H9 (cell line): ENCODE measurements at regions not wholly inside any gene's neighbourhood (a gene's known extent, or its start where the extent isn't known, plus 50 kb on each side); places are given as distances from the start of the nearest gene placed in this dataset.

Experiments used
- DNase-seq: peaks from one replicate; pipeline ENCODE4 v3.0.0-alpha.2; 2017
- H2AFZ ChIP-seq: one replicate; pipeline ENCODE4 v1.6.1; 2013; ENCODE audit warnings: mild to moderate bottlenecking, low read length, control low read depth, moderate library complexity
- H2AK5ac ChIP-seq: 2 replicates; pipeline ENCODE4 v1.6.1; 2013; ENCODE audit warnings: low read length, control low read depth, mixed read lengths; ENCODE audit not compliant: insufficient read length
- H2BK120ac ChIP-seq: one replicate; pipeline ENCODE4 v1.6.1; 2013; ENCODE audit warnings: low read depth, mild to moderate bottlenecking, low read length, control low read depth, inconsistent platforms; ENCODE audit not compliant: poor library complexity, severe bottlenecking
- H2BK12ac ChIP-seq: 2 replicates; pipeline ENCODE4 v1.6.1; 2013; ENCODE audit warnings: low read length, control low read depth, mixed read lengths, low read depth; ENCODE audit not compliant: insufficient read length
- H2BK15ac ChIP-seq: 2 replicates; pipeline ENCODE4 v1.6.1; 2013; ENCODE audit warnings: low read depth, low read length, control low read depth
- H2BK20ac ChIP-seq: one replicate; pipeline ENCODE4 v1.6.1; 2013; ENCODE audit warnings: low read depth, mild to moderate bottlenecking, low read length, control low read depth, inconsistent platforms; ENCODE audit not compliant: poor library complexity, severe bottlenecking
- H2BK5ac ChIP-seq: 2 replicates; pipeline ENCODE4 v1.6.1; 2013; ENCODE audit warnings: low read length, control low read depth, mixed read lengths; ENCODE audit not compliant: insufficient read length
- H3K14ac ChIP-seq: 2 replicates; pipeline ENCODE4 v1.6.1; 2013; ENCODE audit warnings: low read length, control low read depth; ENCODE audit not compliant: insufficient read depth
- H3K18ac ChIP-seq: 2 replicates; pipeline ENCODE4 v1.6.1; 2013; ENCODE audit warnings: low read depth, mild to moderate bottlenecking, mixed read lengths, low read length, control low read depth; ENCODE audit not compliant: insufficient read length
- H3K23ac ChIP-seq: 2 replicates; pipeline ENCODE4 v1.6.1; 2013; ENCODE audit warnings: low read length, control low read depth, mixed read lengths, low read depth; ENCODE audit not compliant: insufficient read length
- H3K23me2 ChIP-seq: 2 replicates; pipeline ENCODE4 v1.6.1; 2013; ENCODE audit warnings: low read depth, mild to moderate bottlenecking, mixed read lengths, low read length, control low read depth; ENCODE audit not compliant: insufficient read length, poor library complexity, severe bottlenecking
- H3K27ac ChIP-seq: 2 replicates; pipeline ENCODE4 v1.5.1; 2013; ENCODE audit warnings: low read length, control low read depth, mixed read lengths, low read depth; ENCODE audit not compliant: insufficient read length
- H3K27me3 ChIP-seq: 2 replicates; pipeline ENCODE4 v1.6.1; 2013; ENCODE audit warnings: low read length, control low read depth, inconsistent platforms; ENCODE audit not compliant: insufficient read depth
- H3K4ac ChIP-seq: 2 replicates; pipeline ENCODE4 v1.6.1; 2013; ENCODE audit warnings: low read depth, mild to moderate bottlenecking, control low read depth, inconsistent platforms, low read length, moderate library complexity
- H3K4me1 ChIP-seq: 2 replicates; pipeline ENCODE4 v1.6.1; 2013; ENCODE audit warnings: low read length, control low read depth, inconsistent platforms; ENCODE audit not compliant: insufficient read depth
- H3K4me2 ChIP-seq: 2 replicates; pipeline ENCODE4 v1.6.1; 2013; ENCODE audit warnings: low read length, control low read depth, mixed read lengths; ENCODE audit not compliant: insufficient read length, insufficient read depth
- H3K56ac ChIP-seq: 2 replicates; pipeline ENCODE4 v1.6.1; 2013; ENCODE audit warnings: low read depth, mild to moderate bottlenecking, mixed read lengths, low read length, control low read depth; ENCODE audit not compliant: insufficient read length
- H3K79me1 ChIP-seq: 2 replicates; pipeline ENCODE4 v1.6.1; 2013; ENCODE audit warnings: low read depth, mild to moderate bottlenecking, moderate library complexity, low read length, control low read depth, inconsistent platforms; ENCODE audit not compliant: insufficient read depth, poor library complexity, severe bottlenecking
- H3K79me2 ChIP-seq: 2 replicates; pipeline ENCODE4 v1.6.1; 2013; ENCODE audit warnings: low read length, control low read depth, inconsistent platforms; ENCODE audit not compliant: insufficient read depth
- H3K9ac ChIP-seq: 2 replicates; pipeline ENCODE4 v1.6.1; 2013; ENCODE audit warnings: low read length, control low read depth, mixed read lengths; ENCODE audit not compliant: insufficient read length; ENCODE audit errors: extremely low read depth
- H3K9me3 ChIP-seq: one replicate; pipeline ENCODE4 v1.6.1; 2013; ENCODE audit warnings: low read depth, low read length, inconsistent platforms; ENCODE audit not compliant: control insufficient read depth
- H3T11ph ChIP-seq: one replicate; pipeline ENCODE4 v1.6.1; 2013; ENCODE audit warnings: mild to moderate bottlenecking, low read length, control low read depth, inconsistent platforms
- H4K20me1 ChIP-seq: one replicate; pipeline ENCODE4 v1.6.1; 2013; ENCODE audit not compliant: control insufficient read depth, insufficient read length, insufficient read depth
- H4K5ac ChIP-seq: 2 replicates; pipeline ENCODE4 v1.6.1; 2013; ENCODE audit warnings: low read depth, mild to moderate bottlenecking, mixed read lengths, low read length, control low read depth; ENCODE audit not compliant: insufficient read length
- H4K8ac ChIP-seq: replicated peaks from 2 replicates; pipeline ENCODE4 v1.6.1; 2013; ENCODE audit warnings: low read length, control low read depth, mixed read lengths, low read depth; ENCODE audit not compliant: insufficient read length
- H4K91ac ChIP-seq: 2 replicates; pipeline ENCODE4 v1.6.1; 2013; ENCODE audit warnings: low read depth, mild to moderate bottlenecking, moderate library complexity, mixed read lengths, low read length, control low read depth; ENCODE audit not compliant: insufficient read length
- H3K27ac Mint-ChIP-seq, 3 experiments: 2 replicates in 2 of 3; 3 replicates in 1 of 3; pipeline ENCODE4 v1.8.0; 2020 to 2021; ENCODE audit warnings: mixed read lengths in 3 of 3, mild to moderate bottlenecking in 1 of 3, moderate library complexity in 1 of 3
- H3K27me3 Mint-ChIP-seq: 2 replicates; pipeline ENCODE4 v1.8.0; 2021; ENCODE audit warnings: low read depth, mild to moderate bottlenecking, moderate library complexity, mixed read lengths
- H3K36me3 Mint-ChIP-seq, 3 experiments: 2 replicates in 2 of 3; 3 replicates in 1 of 3; pipeline ENCODE4 v1.8.0; 2020 to 2021; ENCODE audit warnings: low read depth in 3 of 3, mixed read lengths in 3 of 3; ENCODE audit not compliant: insufficient read depth in 1 of 3
- H3K4me1 Mint-ChIP-seq, 2 experiments: 2 replicates each; pipeline ENCODE4 v1.8.0; 2020; ENCODE audit warnings: mixed read lengths in 2 of 2
- H3K4me3 Mint-ChIP-seq, 2 experiments: 2 replicates in 1 of 2; 3 replicates in 1 of 2; pipeline ENCODE4 v1.8.0; 2020 to 2021; ENCODE audit warnings: mild to moderate bottlenecking in 2 of 2, mixed read lengths in 2 of 2, moderate library complexity in 1 of 2
- H3K9me3 Mint-ChIP-seq, 2 experiments: 2 replicates in 1 of 2; 3 replicates in 1 of 2; pipeline ENCODE4 v1.8.0; 2020; ENCODE audit warnings: mild to moderate bottlenecking in 2 of 2, mixed read lengths in 2 of 2, moderate library complexity in 1 of 2
- CTCF ChIP-seq: fragments of 200-600 bp; sonication (generic); conservative IDR thresholded peaks from 3 replicates; pipeline ENCODE4 v1.8.0; 2021; ENCODE audit warnings: antibody characterized with exemption, mild to moderate bottlenecking
- WGBS: extraction: QIAGEN DNeasy Blood & Tissue Kit; methylation state at CpG from one replicate; pipeline ENCODE4 v1.1.7; 2013; ENCODE audit warnings: missing lambda C conversion rate, low lambda C conversion rate, mixed read lengths; ENCODE audit not compliant: insufficient read length; ENCODE audit errors: extremely low coverage; 5-methylcytosine and 5-hydroxymethylcytosine counted together

- Histone ChIP-seq H4K20me1 (no peaks in the 10 kb centered on the region), H3K79me2 (no peaks in the 10 kb centered on the region), H2BK12ac (no peak overlapping the region), H2BK20ac (no peak overlapping the region), H2AK5ac (no peak overlapping the region), H3K27me3 (no peaks in the 10 kb centered on the region), H3T11ph (no peak overlapping the region), H3K9me3 (no peaks in the 10 kb centered on the region), H4K91ac (no peak overlapping the region), H3K23me2 (no peaks in the 10 kb centered on the region), H3K79me1 (no peaks in the 10 kb centered on the region), H2BK5ac (no peak overlapping the region), H3K14ac (no peak overlapping the region), H4K8ac (no peak overlapping the region), H2AFZ (no peak overlapping the region), H3K27ac (no peak overlapping the region), H3K9ac (no peak overlapping the region), H2BK120ac (no peak overlapping the region), H3K18ac (no peak overlapping the region), H3K4me2 (no peak overlapping the region), H3K4ac (no peak overlapping the region), H3K23ac (no peak overlapping the region), H3K4me1 (no peaks in the 10 kb centered on the region), H2BK15ac (no peak overlapping the region), H4K5ac (no peak overlapping the region), H3K56ac (no peak overlapping the region)
- H3K27me3 Mint-ChIP-seq: no peaks in the 10 kb centered on the region
- 0 out of 5 replicates have a peak, but pooled peaks cover 0 to 2% of the 10 kb centered on the region in 2 experiments for H3K9me3 Mint-ChIP-seq
- no peaks in the 10 kb centered on the region; a peak in 2 of 7 replicates for H3K36me3 Mint-ChIP-seq
- no peaks in the 10 kb centered on the region for H3K4me1 Mint-ChIP-seq
- DNase-seq: no peak
- no peak overlapping the region for H3K27ac Mint-ChIP-seq
- H3K4me3 Mint-ChIP-seq: no peak overlapping the region
- TF ChIP-seq CTCF: no peak
- WGBS: no CpG with 5 or more reads among the region's 1 CpG
Observed at GRCh38 chr7:82624965-82625364, 181.4 kb upstream of the CACNA2D1 start.
